ENCODE measurements at regions not wholly inside any gene's neighbourhood (a gene's known extent, or its start where the extent isn't known, plus 50 kb on each side); places are given as distances from the start of the nearest gene placed in this dataset.

DNA sequence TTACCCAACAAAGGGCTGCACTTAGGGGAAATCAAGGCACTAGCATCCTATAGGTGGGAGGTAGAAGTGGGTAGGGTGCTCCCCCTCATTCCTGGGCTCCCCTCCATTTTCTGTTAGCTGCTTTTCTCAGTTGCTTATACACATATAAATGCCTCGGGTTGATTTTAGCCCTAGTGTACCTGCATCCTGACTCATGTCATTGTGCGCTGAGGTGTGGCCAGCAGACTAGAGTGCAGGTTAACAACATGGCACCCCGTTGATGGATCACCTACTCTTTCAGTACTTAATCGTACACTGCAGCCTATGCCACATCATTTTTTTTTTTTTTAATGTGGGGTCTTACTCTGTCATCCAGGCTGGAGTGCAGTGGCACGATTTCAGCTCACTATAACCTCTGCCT lies 144.0 kb upstream of the ITGB1 start:
- Histone ChIP-seq H3K4me1 (ENCODE audit: insufficient read depth, low read length) (peaks cover 12% of the 10 kb centered on the region), H3K36me3 (ENCODE audit: insufficient read depth, low read length) (no peaks in the 10 kb centered on the region), H2AFZ (ENCODE audit: low read depth, low read length) (no peak overlapping the region), H3K27me3 (ENCODE audit: insufficient read depth, low read length, poor library complexity) (no peaks in the 10 kb centered on the region), H3K4me2 (ENCODE audit: insufficient read depth, low read length) (no peak overlapping the region), H3K9me3 (ENCODE audit: insufficient read depth, low read length, severe bottlenecking) (peaks cover 21% of the 10 kb centered on the region), H3K27ac (ENCODE audit: low read length) (no peak overlapping the region), H3K79me2 (ENCODE audit: insufficient read depth, low read length) (no peaks in the 10 kb centered on the region), H3K4me3 (ENCODE audit: low read depth in 1 of 2, low read length in 2 of 2) (no peak overlapping the region), H4K20me1 (ENCODE audit: insufficient read depth, low read length) (no peaks in the 10 kb centered on the region), H3K9ac (ENCODE audit: low read depth, low read length) (no peak overlapping the region)
- TF ChIP-seq EZH2 (IDR thresholded peaks at IDR 0.05; ENCODE audit: borderline replicate concordance, low read depth, low read length, severe bottlenecking) = no peak
- ATAC-seq (ENCODE audit: insufficient read depth, low read depth) (no peak), DNase-seq (no peak)

DNA sequence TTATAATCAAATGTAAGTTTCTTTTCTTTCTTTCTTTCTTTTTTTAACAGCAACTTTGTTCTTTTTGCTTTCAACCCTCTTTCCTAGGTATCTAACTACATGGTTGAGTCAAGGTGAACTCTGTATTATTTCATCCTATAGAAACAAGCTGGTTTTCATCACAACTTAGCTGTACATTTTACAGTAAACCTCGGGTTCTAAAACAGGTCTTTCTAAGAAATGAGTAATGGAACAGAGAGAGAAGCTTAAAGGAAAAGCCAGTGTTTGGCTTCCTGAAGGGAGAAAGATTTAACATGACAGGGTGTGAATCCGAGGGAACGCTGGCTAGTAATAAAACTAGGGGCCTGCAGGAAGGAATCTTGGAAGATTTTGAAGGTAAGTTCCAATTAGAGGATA lies 143.4 kb upstream of the ITGB1 start:
- ATAC-seq (ENCODE audit: insufficient read depth, low read depth) (no peak), DNase-seq (no peak)
- Histone ChIP-seq H3K36me3 (ENCODE audit: insufficient read depth, low read length) (no peaks in the 10 kb centered on the region), H2AFZ (ENCODE audit: low read depth, low read length) (no peak overlapping the region), H3K4me1 (ENCODE audit: insufficient read depth, low read length) (peaks cover 12% of the 10 kb centered on the region), H3K27ac (ENCODE audit: low read length) (no peak overlapping the region), H3K9me3 (ENCODE audit: insufficient read depth, low read length, severe bottlenecking) (peaks cover 22% of the 10 kb centered on the region), H3K4me2 (ENCODE audit: insufficient read depth, low read length) (no peak overlapping the region), H3K79me2 (ENCODE audit: insufficient read depth, low read length) (no peaks in the 10 kb centered on the region), H3K9ac (ENCODE audit: low read depth, low read length) (no peak overlapping the region), H3K4me3 (ENCODE audit: low read depth in 1 of 2, low read length in 2 of 2) (no peak overlapping the region), H3K27me3 (ENCODE audit: insufficient read depth, low read length, poor library complexity) (no peaks in the 10 kb centered on the region), H4K20me1 (ENCODE audit: insufficient read depth, low read length) (no peaks in the 10 kb centered on the region)
- no peak for TF ChIP-seq EZH2 (IDR thresholded peaks at IDR 0.05; ENCODE audit: borderline replicate concordance, low read depth, low read length, severe bottlenecking)
- TF ChIP-seq, protein P1, sequence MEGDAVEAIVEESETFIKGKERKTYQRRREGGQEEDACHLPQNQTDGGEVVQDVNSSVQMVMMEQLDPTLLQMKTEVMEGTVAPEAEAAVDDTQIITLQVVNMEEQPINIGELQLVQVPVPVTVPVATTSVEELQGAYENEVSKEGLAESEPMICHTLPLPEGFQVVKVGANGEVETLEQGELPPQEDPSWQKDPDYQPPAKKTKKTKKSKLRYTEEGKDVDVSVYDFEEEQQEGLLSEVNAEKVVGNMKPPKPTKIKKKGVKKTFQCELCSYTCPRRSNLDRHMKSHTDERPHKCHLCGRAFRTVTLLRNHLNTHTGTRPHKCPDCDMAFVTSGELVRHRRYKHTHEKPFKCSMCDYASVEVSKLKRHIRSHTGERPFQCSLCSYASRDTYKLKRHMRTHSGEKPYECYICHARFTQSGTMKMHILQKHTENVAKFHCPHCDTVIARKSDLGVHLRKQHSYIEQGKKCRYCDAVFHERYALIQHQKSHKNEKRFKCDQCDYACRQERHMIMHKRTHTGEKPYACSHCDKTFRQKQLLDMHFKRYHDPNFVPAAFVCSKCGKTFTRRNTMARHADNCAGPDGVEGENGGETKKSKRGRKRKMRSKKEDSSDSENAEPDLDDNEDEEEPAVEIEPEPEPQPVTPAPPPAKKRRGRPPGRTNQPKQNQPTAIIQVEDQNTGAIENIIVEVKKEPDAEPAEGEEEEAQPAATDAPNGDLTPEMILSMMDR (IDR thresholded peaks at IDR 0.05; ENCODE audit: borderline replicate concordance, extremely low read depth, low read length, poor library complexity, severe bottlenecking) = no peak

- H3K36me3 ChIP-seq (ENCODE audit: insufficient read depth, low read length) = no peaks in the 10 kb centered on the region
- H3K4me2 ChIP-seq (ENCODE audit: insufficient read depth, low read length) = no peak overlapping the region
- H3K4me1 ChIP-seq (ENCODE audit: insufficient read depth, low read length) = peaks cover 17% of the 10 kb centered on the region
- ATAC-seq (ENCODE audit: insufficient read depth, low read depth) (no peak), DNase-seq (no peak)
- H3K9me3 ChIP-seq (ENCODE audit: insufficient read depth, low read length, severe bottlenecking) = peaks cover 22% of the 10 kb centered on the region
- H4K20me1 ChIP-seq (ENCODE audit: insufficient read depth, low read length) = no peaks in the 10 kb centered on the region
- no peaks in the 10 kb centered on the region for H3K79me2 ChIP-seq (ENCODE audit: insufficient read depth, low read length)
- TF ChIP-seq, protein P1 (IDR thresholded peaks at IDR 0.05; ENCODE audit: borderline replicate concordance, extremely low read depth, low read length, poor library complexity, severe bottlenecking) = no peak
- no peak overlapping the region for H2AFZ ChIP-seq (ENCODE audit: low read depth, low read length)
- H3K4me3 ChIP-seq (ENCODE audit: low read depth in 1 of 2, low read length in 2 of 2) = no peak overlapping the region
- no peak overlapping the region for H3K27ac ChIP-seq (ENCODE audit: low read length)
- H3K27me3 ChIP-seq (ENCODE audit: insufficient read depth, low read length, poor library complexity) = no peaks in the 10 kb centered on the region
- H3K9ac ChIP-seq (ENCODE audit: low read depth, low read length) = no peak overlapping the region
These were observed 142.9 kb upstream of the ITGB1 start for GRCh38 chr10:33100781-33101391.

DNA sequence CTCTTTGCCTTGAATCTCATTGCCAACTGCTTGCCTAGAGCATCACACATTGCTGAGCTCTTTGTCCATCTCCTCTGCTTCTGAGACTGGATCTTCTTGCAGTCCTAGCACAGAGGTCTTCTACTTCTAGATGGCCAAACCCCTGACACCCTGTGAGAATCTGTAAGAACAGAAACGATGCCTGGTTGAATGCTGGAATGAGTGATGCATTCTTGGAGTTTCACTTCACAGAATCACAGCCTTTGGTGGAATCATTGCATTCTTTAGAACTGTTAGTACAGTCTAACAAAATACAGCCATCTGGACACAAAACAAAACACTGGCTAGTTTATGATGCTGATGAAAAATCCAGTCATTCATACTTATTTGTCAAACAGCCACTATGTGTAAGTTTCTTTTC lies 141.7 kb upstream of the ITGB1 start:
- no peak overlapping the region for H3K9ac ChIP-seq (ENCODE audit: low read depth, low read length)
- no peak overlapping the region for H2AFZ ChIP-seq (ENCODE audit: low read depth, low read length)
- no peak for TF ChIP-seq EZH2 (IDR thresholded peaks at IDR 0.05; ENCODE audit: borderline replicate concordance, low read depth, low read length, severe bottlenecking)
- TF ChIP-seq, protein P1 (IDR thresholded peaks at IDR 0.05; ENCODE audit: borderline replicate concordance, extremely low read depth, low read length, poor library complexity, severe bottlenecking) = no peak
- H3K27me3 ChIP-seq (ENCODE audit: insufficient read depth, low read length, poor library complexity) = no peaks in the 10 kb centered on the region
- ATAC-seq (ENCODE audit: insufficient read depth, low read depth) (no peak), DNase-seq (no peak)
- H4K20me1 ChIP-seq (ENCODE audit: insufficient read depth, low read length) = no peaks in the 10 kb centered on the region
- H3K4me3 ChIP-seq (ENCODE audit: low read depth in 1 of 2, low read length in 2 of 2) = no peak overlapping the region
- H3K4me1 ChIP-seq (ENCODE audit: insufficient read depth, low read length) = peaks cover 20% of the 10 kb centered on the region
- no peak overlapping the region for H3K27ac ChIP-seq (ENCODE audit: low read length)
- no peak overlapping the region for H3K4me2 ChIP-seq (ENCODE audit: insufficient read depth, low read length)
- no peaks in the 10 kb centered on the region for H3K79me2 ChIP-seq (ENCODE audit: insufficient read depth, low read length)
- peaks cover 26% of the 10 kb centered on the region for H3K9me3 ChIP-seq (ENCODE audit: insufficient read depth, low read length, severe bottlenecking)
- H3K36me3 ChIP-seq (ENCODE audit: insufficient read depth, low read length) = no peaks in the 10 kb centered on the region
